Astrocyte (in vitro differentiated cells and primary cell): ENCODE measurements at regions not wholly inside any gene's neighbourhood (a gene's known extent, or its start where the extent isn't known, plus 50 kb on each side); places are given as distances from the start of the nearest gene placed in this dataset.

Source experiments
- EZH2 ChIP-seq: IDR thresholded peaks from 2 replicates; pipeline ENCODE4 v1.6.1; 2012; ENCODE audit warnings: mild to moderate bottlenecking, low read length, inconsistent platforms; ENCODE audit not compliant: insufficient read depth
- TF ChIP-seq, protein P1 (sequence below): IDR thresholded peaks from 2 replicates; pipeline ENCODE4 v1.5.1; 2011; ENCODE audit warnings: low read depth, mild to moderate bottlenecking, inconsistent platforms, low read length, moderate library complexity; ENCODE audit not compliant: insufficient read depth

DNA sequence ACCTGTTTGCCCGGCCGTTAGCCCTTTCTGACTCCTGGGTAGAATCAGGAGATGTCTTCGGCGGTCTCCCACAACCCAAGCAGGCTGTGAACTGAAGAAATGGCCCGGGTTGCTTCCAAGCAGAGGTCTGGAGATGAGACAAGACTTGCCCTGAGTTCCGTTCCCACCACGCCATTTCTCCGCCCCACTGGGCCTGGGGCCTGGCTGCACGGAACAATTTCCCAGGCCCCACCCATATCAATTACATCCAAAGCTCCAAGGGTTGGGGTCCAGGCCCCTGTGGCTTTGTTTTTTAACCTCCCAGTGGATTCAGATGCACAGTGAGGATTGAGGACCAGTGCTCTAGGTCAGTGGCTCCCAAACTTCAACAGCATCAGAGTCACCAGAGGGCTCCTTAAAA is 214.5 kb upstream of the ARID1B start:
- TF ChIP-seq, protein P1, sequence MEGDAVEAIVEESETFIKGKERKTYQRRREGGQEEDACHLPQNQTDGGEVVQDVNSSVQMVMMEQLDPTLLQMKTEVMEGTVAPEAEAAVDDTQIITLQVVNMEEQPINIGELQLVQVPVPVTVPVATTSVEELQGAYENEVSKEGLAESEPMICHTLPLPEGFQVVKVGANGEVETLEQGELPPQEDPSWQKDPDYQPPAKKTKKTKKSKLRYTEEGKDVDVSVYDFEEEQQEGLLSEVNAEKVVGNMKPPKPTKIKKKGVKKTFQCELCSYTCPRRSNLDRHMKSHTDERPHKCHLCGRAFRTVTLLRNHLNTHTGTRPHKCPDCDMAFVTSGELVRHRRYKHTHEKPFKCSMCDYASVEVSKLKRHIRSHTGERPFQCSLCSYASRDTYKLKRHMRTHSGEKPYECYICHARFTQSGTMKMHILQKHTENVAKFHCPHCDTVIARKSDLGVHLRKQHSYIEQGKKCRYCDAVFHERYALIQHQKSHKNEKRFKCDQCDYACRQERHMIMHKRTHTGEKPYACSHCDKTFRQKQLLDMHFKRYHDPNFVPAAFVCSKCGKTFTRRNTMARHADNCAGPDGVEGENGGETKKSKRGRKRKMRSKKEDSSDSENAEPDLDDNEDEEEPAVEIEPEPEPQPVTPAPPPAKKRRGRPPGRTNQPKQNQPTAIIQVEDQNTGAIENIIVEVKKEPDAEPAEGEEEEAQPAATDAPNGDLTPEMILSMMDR: no peak
- no peak for TF ChIP-seq EZH2
